NCI-H1092 treated with DMSO at 0.1 percent for 48 hours (cell line): ENCODE measurements at regions not wholly inside any gene's neighbourhood (a gene's known extent, or its start where the extent isn't known, plus 50 kb on each side); places are given as distances from the start of the nearest gene placed in this dataset.

ENCODE experiments used
- DNase-seq: peaks from one replicate; lab custom pipeline; 2025; lab: John Stamatoyannopoulos, UW

- no peak for DNase-seq
Observed at GRCh38 chr17:69719474-69720048, 305.1 kb downstream of the MAP2K6 start.

- no peak for DNase-seq
Observed at GRCh38 chr17:69722518-69722917, 308.0 kb downstream of the MAP2K6 start.

GRCh38 chr17:69723316-69723715 lies 308.8 kb downstream of the MAP2K6 start:
- DNase-seq: no peak

- DNase-seq: no peak
Observed at GRCh38 chr17:69723741-69724140, 309.2 kb downstream of the MAP2K6 start.

- DNase-seq: no peak
Observed at GRCh38 chr17:69724238-69724637, 309.7 kb downstream of the MAP2K6 start.

- DNase-seq: no peak
Observed at GRCh38 chr17:69725146-69725545, 310.6 kb downstream of the MAP2K6 start.

GRCh38 chr17:69728816-69729215 lies 314.3 kb downstream of the MAP2K6 start:
- no peak for DNase-seq

- DNase-seq: no peak
Observed at GRCh38 chr17:69729944-69730343, 315.4 kb downstream of the MAP2K6 start.

- DNase-seq: no peak
Observed at GRCh38 chr17:69732272-69732918, 317.9 kb downstream of the MAP2K6 start.

GRCh38 chr17:69733171-69734012 lies 318.9 kb downstream of the MAP2K6 start:
- peak; percentile 15 for DNase-seq

GRCh38 chr17:69734656-69735055 lies 320.2 kb downstream of the MAP2K6 start:
- DNase-seq: no peak

GRCh38 chr17:69735285-69735684 lies 320.8 kb downstream of the MAP2K6 start:
- DNase-seq: no peak

GRCh38 chr17:69743091-69743490 lies 328.6 kb downstream of the MAP2K6 start:
- no peak for DNase-seq

GRCh38 chr17:69744512-69745070 lies 330.1 kb downstream of the MAP2K6 start:
- DNase-seq: no peak

- no peak for DNase-seq
Observed at GRCh38 chr17:69749911-69750310, 325.1 kb upstream of the KCNJ16 start.

- no peak for DNase-seq
Observed at GRCh38 chr17:69757688-69758430, 317.2 kb upstream of the KCNJ16 start.

GRCh38 chr17:69760562-69760961 lies 314.5 kb upstream of the KCNJ16 start:
- DNase-seq: no peak

GRCh38 chr17:69761011-69761410 lies 314.0 kb upstream of the KCNJ16 start:
- DNase-seq: no peak

GRCh38 chr17:69761767-69762321 lies 313.2 kb upstream of the KCNJ16 start:
- no peak for DNase-seq

GRCh38 chr17:69762359-69762758 lies 312.7 kb upstream of the KCNJ16 start:
- no peak for DNase-seq

GRCh38 chr17:69762766-69763165 lies 312.3 kb upstream of the KCNJ16 start:
- no peak for DNase-seq

- no peak for DNase-seq
Observed at GRCh38 chr17:69763503-69763902, 311.5 kb upstream of the KCNJ16 start.
